Heart right ventricle (tissue), 16 donors: ENCODE measurements at regions not wholly inside any gene's neighbourhood (a gene's known extent, or its start where the extent isn't known, plus 50 kb on each side); places are given as distances from the start of the nearest gene placed in this dataset.

ENCODE experiments used
- ATAC-seq, 8 donors: fragments of 200-7000 bp; cut with Tn5 transposase; one replicate each; pipeline ENCODE4 v1.9.1; 2020; ENCODE audit warnings: mild to moderate bottlenecking in 8 of 8, moderate library complexity in 8 of 8, moderate number of reproducible peaks in 1 of 8
- DNase-seq, 2 donors: peaks; one replicate each; pipeline ENCODE4 v3.0.0-alpha.2; 2020
- H3K27ac ChIP-seq, 10 donors: fragments of 200-600 bp; sonication (generic) in 2 of 10; one replicate each; pipeline versions ENCODE4 v1.5.0 to v1.8.0; 2020 to 2022; ENCODE audit warnings: mild to moderate bottlenecking in 3 of 10
- H3K27me3 ChIP-seq, 7 donors: fragments of 200-600 bp; one replicate each; pipeline ENCODE4 v1.8.0; 2021 to 2022; ENCODE audit warnings: mild to moderate bottlenecking in 2 of 7
- H3K36me3 ChIP-seq, 9 donors: fragments of 200-600 bp; sonication (generic) in 1 of 9; one replicate each; pipeline versions ENCODE4 v1.5.0 to v1.8.0; 2020 to 2022; ENCODE audit warnings: mild to moderate bottlenecking in 2 of 9
- H3K4me1 ChIP-seq, 9 donors: fragments of 200-600 bp; sonication (generic) in 1 of 9; one replicate each; pipeline versions ENCODE4 v1.5.0 to v1.8.0; 2020 to 2022; ENCODE audit warnings: mild to moderate bottlenecking in 4 of 9
- H3K4me3 ChIP-seq, 10 donors: fragments of 200-600 bp; sonication (generic) in 2 of 10; one replicate each; pipeline versions ENCODE4 v1.5.0 to v1.8.0; 2020 to 2022; ENCODE audit warnings: mild to moderate bottlenecking in 7 of 10, moderate library complexity in 2 of 10
- H3K9me3 ChIP-seq, 11 donors: fragments of 200-600 bp in 10 of 11; sonication (generic) in 2 of 11; one replicate each; pipeline versions ENCODE4 v1.5.0 to v1.8.0; 2013 to 2022; ENCODE audit warnings: mild to moderate bottlenecking in 2 of 11, control low read depth in 1 of 11, moderate library complexity in 1 of 11
- WGBS, 2 donors: extraction: QIAGEN DNeasy Blood & Tissue Kit; methylation state at CpG; one replicate each; pipeline ENCODE4 v1.1.7; 2013; ENCODE audit warnings: inconsistent platforms in 1 of 2; 5-methylcytosine and 5-hydroxymethylcytosine counted together
- intact Hi-C, 10 donors: fragments of 100-400 bp; cut with DNase I; formaldehyde crosslinking; loops; one replicate each; pipeline versions ENCODE4 v1.11.1 to v1.14.2; 2022
- TF ChIP-seq, protein P1 (sequence below), 9 donors: fragments of 200-600 bp; sonication (generic) in 2 of 9; IDR thresholded peaks; one replicate each; pipeline versions ENCODE4 v1.5.0 to v1.8.0; 2021 to 2022; ENCODE audit warnings: antibody characterized with exemption in 9 of 9, mild to moderate bottlenecking in 5 of 9, moderate library complexity in 1 of 9
- donor health status: Arrhythmogenic right ventricular cardiomyopathy.
- donor health status: ischemic (EF 13 %, LVEDD 7.1; RV severe dilation, severe dysfunction).
- donor health status: healthy with polysubstance abuse.
- donor health status: DM: no; HTN: yes; CAD: no.
- donor health status: DM: no; HTN: no; CAD: no.
- donor health status: ischemic (EF 25% LVEDD 6.9; RV normal size, moderate dysfunction).
- donor health status: ischemic (EF 25% LVEDD 5.7; RV mildly dilated, moderate dysfunction).
- donor health status: healthy.
- donor health status: DM: yes; HTN: yes; CAD: no.
- donor health status: Ischemic cardiomyopathy.
- donor health status: ischemic (EF 35%, LVEDD 5.7; RV mildly dilated, moderate dysfunction).
- donor health status: nonischemic (EF 11% LVEDD 7.7; RV severe dilation, severe dysfunction).
- donor health status: DM: yes; HTN: yes; CAD: no.
- donor health status: PGD.
- donor health status: ischemic (EF 29% LVEDD 5.4; RV normal size, mild dysfunction).
- donor health status: nonischemic (EF 23%, LVEDD 6.1; RV moderate dilation, normal function).

DNA sequence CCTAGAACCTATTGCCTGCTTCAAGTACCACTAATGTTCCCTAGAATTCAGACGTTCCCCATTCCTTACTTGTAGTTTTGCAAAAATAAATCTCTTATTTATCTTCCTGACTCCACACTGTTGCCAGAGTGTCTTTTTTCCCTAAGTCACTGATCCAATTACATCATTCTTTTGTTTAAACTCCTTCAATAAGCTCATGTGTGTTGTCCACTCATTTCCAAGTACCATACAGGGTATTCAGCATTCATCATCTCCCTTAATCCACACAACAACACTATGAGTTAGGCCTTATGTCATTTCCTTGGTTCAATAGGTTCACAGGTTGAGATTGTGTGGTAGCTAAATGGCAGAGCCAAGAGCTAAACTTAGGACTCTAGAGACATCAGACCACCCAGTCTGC lies 119.9 kb upstream of the RHOBTB1 start:
- no peak overlapping the region for H3K27ac ChIP-seq
- no peaks in the 10 kb centered on the region for H3K36me3 ChIP-seq
- TF ChIP-seq, protein P1, sequence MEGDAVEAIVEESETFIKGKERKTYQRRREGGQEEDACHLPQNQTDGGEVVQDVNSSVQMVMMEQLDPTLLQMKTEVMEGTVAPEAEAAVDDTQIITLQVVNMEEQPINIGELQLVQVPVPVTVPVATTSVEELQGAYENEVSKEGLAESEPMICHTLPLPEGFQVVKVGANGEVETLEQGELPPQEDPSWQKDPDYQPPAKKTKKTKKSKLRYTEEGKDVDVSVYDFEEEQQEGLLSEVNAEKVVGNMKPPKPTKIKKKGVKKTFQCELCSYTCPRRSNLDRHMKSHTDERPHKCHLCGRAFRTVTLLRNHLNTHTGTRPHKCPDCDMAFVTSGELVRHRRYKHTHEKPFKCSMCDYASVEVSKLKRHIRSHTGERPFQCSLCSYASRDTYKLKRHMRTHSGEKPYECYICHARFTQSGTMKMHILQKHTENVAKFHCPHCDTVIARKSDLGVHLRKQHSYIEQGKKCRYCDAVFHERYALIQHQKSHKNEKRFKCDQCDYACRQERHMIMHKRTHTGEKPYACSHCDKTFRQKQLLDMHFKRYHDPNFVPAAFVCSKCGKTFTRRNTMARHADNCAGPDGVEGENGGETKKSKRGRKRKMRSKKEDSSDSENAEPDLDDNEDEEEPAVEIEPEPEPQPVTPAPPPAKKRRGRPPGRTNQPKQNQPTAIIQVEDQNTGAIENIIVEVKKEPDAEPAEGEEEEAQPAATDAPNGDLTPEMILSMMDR (IDR thresholded peaks at IDR 0.05), result no peak
- 52 to 56% methylated on average over 1 of the region's 1 CpG for WGBS, 2 donors
- no peak for ATAC-seq
- no peaks in the 10 kb centered on the region for H3K9me3 ChIP-seq
- intact Hi-C loops, result no loop called here
- no peak for DNase-seq
- H3K4me3 ChIP-seq, result no peak overlapping the region
- peaks cover 0 to 12% (median 3%) of the 10 kb centered on the region in 9 donors for H3K4me1 ChIP-seq
- H3K27me3 ChIP-seq, result no peaks in the 10 kb centered on the region

DNA sequence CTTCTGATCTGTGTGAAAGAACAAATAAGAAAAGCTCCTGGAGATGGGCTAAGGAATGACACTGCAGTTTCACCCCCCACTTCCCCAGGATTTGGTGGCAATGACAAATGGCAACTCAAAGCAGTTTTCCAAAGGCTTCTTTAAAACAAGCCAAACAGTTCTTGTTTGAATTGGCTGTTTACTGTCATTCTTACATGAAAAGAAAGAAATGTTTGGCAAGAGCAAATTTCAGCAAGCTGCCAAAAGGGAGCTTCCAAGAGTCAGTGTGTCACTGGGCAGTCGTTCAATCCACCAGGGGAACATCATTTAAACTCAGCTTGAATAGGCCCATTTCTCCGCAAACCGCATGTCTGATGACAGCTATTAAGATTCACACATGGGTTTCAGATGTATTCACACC lies 119.0 kb upstream of the RHOBTB1 start:
- H3K4me1 ChIP-seq, result peaks cover 0 to 5% (median 2%) of the 10 kb centered on the region in 9 donors

DNA sequence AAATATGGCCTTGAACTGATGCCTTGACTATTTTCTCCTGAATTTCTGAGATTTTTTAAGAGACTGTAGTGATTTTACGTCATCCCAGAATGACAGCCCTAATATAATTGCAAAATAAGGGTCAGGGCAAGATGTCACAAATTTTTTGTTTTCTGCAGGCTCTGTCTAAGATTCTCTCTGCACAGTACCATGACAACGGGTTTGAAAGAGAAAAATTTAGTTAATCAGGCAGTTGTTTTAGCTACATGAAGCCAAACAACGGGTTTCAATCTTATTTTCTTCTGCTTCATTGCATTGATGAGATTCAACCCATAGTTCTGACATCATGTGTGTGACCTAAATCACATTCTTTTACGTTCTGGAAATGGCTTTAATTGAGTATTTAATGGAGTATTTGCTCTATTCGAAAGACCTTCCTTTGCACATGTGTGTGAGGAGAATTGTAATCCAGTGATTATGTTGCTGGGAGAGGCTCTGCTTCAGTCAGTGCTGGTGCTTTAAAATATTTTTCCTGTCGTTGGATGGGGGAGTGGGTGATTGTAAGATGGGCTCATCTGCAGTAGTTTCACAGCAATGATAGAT lies 118.0 kb upstream of the RHOBTB1 start:
- H3K27me3 ChIP-seq, result no peaks in the 10 kb centered on the region
- ATAC-seq, result no peak
- H3K4me1 ChIP-seq, result no peaks in the 10 kb centered on the region
- H3K4me3 ChIP-seq, result no peak overlapping the region
- TF ChIP-seq, protein P1 (IDR thresholded peaks at IDR 0.05), result no peak
- H3K36me3 ChIP-seq, result no peaks in the 10 kb centered on the region
- H3K27ac ChIP-seq, result no peak overlapping the region
- no peaks in the 10 kb centered on the region for H3K9me3 ChIP-seq
- intact Hi-C loops, result no loop called here
- WGBS, 2 donors, result 84 to 85% methylated on average over 6 of the region's 6 CpGs
- DNase-seq, result no peak

More for the DNA sequence above, 119.0 kb upstream of the RHOBTB1 start:
- intact Hi-C loops, result no loop called here
- Histone ChIP-seq H3K9me3 (no peaks in the 10 kb centered on the region), H3K4me3 (no peak overlapping the region), H3K27ac (no peak overlapping the region), H3K27me3 (no peaks in the 10 kb centered on the region), H3K36me3 (no peaks in the 10 kb centered on the region)
- TF ChIP-seq, protein P1 (IDR thresholded peaks at IDR 0.05), result no peak
- DNase-seq (peak in 1 of 2 donors; percentile 18), ATAC-seq (peak in 1 of 8 donors; percentile 34)
- WGBS, 2 donors, result 54 to 59% methylated on average over 3 of the region's 3 CpGs

DNA sequence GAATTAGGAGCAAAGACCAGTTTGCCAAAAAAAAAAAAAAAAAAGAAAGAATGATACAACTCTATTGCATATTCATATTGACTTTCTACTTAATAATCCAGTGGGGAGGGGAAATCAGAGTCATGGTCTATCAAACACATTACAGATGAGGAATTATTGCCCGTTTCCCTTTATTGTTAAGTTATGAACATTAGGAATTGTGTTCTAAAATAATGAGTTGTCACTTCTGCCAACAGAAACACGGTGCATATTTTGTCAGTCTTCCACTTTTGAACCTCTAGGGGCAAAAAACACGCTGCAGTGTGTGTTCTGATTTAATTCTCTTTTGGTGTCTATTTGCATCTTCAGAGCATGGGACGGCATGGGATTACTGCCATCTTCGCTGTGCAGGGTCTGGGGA lies 115.7 kb upstream of the RHOBTB1 start:
- no peak overlapping the region for H3K27ac ChIP-seq
- WGBS, 2 donors, result 65 to 69% methylated on average over 5 of the region's 5 CpGs
- no peaks in the 10 kb centered on the region for H3K4me1 ChIP-seq
- DNase-seq (no peak), ATAC-seq (no peak)
- no peaks in the 10 kb centered on the region for H3K27me3 ChIP-seq
- H3K9me3 ChIP-seq, result no peaks in the 10 kb centered on the region
- TF ChIP-seq, protein P1 (IDR thresholded peaks at IDR 0.05), result no peak
- no peaks in the 10 kb centered on the region for H3K36me3 ChIP-seq
- intact Hi-C loops, result no loop called here
- H3K4me3 ChIP-seq, result no peak overlapping the region
